NOMO-1 (cell line): ENCODE measurements at regions not wholly inside any gene's neighbourhood (a gene's known extent, or its start where the extent isn't known, plus 50 kb on each side); places are given as distances from the start of the nearest gene placed in this dataset.

Experiments
- DNase-seq, 2 experiments: peaks; one replicate each; lab custom pipeline; 2025; ENCODE audit not compliant: unreplicated experiment in 2 of 2; lab: John Stamatoyannopoulos, UW

GRCh38 chr3:76661527-76662250, 378.2 kb upstream of the ROBO2 start:
- DNase-seq: no peak

DNA sequence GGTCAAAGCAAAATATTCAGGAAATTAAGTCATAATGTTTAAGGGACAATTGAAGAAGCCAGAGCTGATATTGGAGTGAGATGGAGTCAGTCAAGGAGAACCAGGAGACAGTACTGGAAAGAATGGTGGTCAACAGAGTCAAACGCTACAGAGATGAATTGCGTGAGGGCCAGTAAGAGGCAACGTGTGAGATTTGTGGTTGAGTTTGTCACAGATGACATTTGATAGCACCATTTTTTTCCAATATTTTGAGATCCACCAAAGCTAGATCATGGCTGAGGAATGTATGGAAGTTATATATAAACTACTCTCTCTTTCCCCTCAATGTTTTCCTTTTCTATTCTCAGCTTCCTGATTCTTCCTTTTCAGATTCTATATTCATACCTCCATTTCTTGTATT, 375.1 kb upstream of the ROBO2 start:
- DNase-seq: no peak

DNA sequence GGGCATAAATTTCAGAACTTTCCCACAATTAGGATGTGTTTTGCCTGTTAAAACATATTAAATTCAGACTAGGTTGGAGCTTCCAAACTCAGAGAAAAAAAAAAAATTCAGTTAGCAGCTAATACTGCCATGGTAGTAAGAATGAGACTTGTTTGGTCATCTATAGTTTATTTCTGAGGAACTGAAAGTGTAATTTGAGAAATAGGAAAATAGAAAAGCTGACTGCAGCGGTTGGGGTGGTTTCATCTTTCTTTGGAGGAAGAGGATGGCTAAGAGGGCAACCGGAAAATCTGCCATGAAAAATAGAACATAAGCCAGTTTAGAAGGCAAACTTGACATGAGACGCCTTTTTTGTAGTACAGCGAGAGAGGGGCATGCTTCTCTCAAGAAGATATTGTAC, 371.2 kb upstream of the ROBO2 start:
- DNase-seq: peak in 1 of 2 experiments; percentile 22

GRCh38 chr3:76669322-76669721, 370.6 kb upstream of the ROBO2 start:
- DNase-seq: no peak

DNA sequence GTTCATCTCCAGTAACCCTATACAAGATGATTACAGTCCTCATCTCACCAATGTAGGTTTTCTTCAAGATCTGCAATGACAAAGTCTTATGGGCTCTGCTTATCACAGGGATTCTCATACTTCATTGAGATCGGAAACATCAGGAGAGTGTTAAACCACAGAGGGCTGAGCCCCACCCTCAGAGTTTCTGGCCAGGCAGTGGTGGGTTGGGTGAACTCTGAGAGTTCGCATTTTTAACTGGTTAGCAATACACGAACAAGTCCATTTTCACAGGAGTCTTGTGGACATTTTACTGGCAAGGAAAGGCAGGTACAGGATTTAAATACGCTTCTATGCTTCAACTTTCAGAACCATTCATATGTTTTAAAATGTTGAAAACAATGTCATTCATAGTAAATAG, 366.7 kb upstream of the ROBO2 start:
- no peak for DNase-seq

DNA sequence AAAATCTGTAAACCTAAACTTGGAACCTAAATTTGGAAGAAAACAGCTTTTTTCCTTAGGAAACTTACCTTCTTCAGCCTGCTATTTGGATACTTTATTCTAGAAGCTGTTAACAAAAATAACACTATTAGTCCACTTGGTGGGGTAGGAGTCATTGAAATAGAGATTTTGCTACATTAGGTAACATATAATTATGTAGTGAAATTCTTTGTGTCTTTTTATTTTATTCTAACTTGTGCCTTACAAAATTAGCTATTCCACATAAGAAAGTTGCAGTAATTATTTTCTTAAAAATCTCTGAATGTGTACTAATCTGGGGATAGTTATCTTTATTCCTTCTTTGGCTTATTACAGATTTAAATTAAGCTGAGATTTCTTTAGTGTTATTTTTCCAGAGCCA, 360.4 kb upstream of the ROBO2 start:
- no peak for DNase-seq

DNA sequence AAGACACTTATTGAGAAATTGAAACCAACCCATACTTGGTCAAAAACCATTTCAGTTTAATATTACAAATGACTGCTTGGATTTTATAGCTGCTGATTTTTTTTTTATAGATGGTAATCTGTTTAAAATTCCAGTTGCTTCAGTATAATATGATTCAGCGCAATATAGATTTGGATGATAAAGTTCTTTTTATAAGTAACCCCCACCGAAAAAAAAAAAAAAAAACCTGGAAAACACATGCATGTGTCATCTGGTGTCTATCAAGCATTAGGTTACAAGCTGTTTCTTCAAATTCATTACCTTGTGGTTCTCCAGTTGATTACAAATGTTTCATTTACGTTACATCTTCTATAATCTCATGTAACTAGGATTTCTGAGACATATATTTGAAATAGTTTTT, 356.6 kb upstream of the ROBO2 start:
- no peak for DNase-seq

DNA sequence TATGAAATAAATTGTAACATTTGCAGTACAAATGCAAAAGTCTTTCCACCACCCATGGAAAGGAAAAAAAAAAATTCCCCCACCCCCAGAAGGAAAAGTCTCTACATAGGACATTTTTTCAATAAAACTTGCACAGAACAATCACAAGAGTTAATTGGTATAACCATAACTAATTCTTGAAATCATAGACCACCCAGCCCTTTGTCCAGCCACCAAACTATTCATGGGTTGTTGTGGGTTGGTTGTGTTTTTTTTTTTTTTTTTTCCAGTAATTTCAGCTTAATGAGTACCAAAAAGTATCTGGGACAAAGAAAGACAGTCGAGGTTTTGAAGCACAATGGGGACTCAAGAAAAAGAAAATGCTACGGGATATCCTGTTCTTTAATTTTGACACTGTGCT, 355.0 kb upstream of the ROBO2 start:
- DNase-seq: no peak

GRCh38 chr3:76685858-76686257, 354.0 kb upstream of the ROBO2 start:
- no peak for DNase-seq

GRCh38 chr3:76687019-76687418, 352.9 kb upstream of the ROBO2 start:
- DNase-seq: no peak

DNA sequence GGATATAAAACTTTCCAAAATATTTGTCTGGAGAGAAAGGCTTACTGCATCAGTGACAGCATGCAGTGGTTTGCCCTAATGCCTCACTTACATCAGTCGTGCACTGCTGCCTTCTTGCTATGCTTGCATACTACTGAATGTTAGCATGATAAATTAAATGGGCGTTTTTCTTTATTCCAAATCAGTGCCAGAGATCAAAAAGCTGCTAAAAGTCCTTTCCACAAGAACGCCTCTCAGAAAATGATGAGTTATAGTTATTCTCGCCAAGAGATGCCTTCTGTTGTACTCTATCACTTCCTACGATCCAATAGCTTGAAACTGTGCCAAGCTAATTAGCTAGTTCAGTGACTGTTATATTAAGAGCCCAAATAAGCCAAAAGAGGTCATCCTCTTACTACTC, 345.8 kb upstream of the ROBO2 start:
- no peak for DNase-seq

GRCh38 chr3:76698136-76698706, 341.7 kb upstream of the ROBO2 start:
- DNase-seq: no peak

- no peak for DNase-seq
Observed at GRCh38 chr3:76699846-76700245, 340.1 kb upstream of the ROBO2 start.

- no peak for DNase-seq
Observed at GRCh38 chr3:76700323-76700722, 339.6 kb upstream of the ROBO2 start.

GRCh38 chr3:76702676-76703075, 337.2 kb upstream of the ROBO2 start:
- DNase-seq: no peak

DNA sequence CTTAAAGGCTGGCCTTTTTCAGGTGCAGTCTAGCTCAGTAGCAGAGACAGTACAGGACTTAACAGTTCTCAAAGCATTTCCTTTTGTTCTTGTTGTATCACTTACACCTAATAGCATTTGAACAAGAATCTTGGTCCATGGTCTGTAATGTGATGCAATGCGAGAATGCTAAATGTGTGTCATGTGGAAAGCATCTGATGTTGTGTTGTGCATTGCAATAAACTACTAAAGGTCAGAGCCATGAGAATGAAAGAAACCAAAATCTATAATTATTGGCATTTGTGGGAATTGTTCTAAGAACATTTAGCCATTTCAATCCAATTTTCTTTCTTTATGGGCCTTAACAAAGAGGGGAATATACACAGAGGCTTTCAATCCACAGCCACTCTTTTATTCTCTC, 324.5 kb upstream of the ROBO2 start:
- DNase-seq: no peak

GRCh38 chr3:76723366-76723765, 316.5 kb upstream of the ROBO2 start:
- no peak for DNase-seq

- no peak for DNase-seq
Observed at GRCh38 chr3:76724075-76724474, 315.8 kb upstream of the ROBO2 start.

DNA sequence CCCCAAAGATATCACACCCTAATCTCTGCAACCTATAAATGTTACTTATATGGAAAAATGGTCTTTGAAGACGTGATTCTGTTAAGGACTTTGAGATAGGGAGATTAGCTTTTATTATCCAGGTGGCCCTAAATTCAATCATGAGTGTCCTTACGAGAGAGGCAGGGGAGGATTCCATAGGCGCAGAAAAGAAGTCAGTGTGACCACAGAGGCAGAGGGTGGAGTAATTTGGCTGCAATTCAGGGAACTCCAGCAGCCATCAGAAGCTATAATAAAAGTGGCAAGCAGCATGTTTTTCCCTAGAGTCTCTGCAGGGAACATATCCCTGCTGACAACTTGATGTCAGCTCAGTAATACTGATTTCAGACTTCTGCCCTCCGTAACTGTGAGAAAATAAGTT, 315.2 kb upstream of the ROBO2 start:
- DNase-seq: no peak

DNA sequence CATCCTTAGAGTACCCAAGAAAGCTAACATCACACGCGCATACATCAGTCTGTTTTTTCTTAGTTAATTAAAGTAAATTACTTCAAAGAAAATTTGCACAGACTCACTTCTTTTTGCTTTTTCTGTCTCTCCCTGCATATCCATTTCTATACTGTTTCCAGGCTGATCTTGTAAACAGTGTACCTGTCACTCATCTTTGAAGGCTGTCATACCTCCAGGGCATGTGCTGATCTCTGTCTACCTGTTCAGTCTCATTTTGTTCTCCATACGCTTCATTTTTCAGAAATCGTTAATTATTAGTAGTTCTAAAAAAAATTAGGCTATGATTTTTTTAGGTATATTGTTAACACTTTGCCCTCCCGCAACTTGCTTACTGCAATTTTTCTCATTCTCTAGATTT, 313.9 kb upstream of the ROBO2 start:
- DNase-seq: no peak

GRCh38 chr3:76728426-76728825, 311.5 kb upstream of the ROBO2 start:
- no peak for DNase-seq

DNA sequence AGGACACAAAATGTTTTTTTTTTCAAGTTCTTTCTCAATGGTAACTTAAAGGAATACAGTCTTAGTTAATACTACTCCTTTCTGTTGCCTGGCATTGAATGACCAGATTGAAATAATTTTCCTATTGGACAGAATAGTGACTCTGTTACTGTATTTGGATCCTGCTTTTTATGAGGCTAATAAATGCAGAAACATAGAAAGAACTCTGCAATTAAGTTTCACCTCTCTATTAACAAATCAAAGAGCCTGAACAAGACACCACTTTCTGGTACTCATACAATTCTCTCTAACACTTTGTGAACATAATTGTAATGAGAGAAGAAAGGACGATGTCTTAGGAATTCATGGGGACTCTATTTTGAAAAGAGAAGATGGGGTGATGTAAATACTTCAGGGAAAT, 308.4 kb upstream of the ROBO2 start:
- DNase-seq: no peak
